ENCODE measurements at regions not wholly inside any gene's neighbourhood (a gene's known extent, or its start where the extent isn't known, plus 50 kb on each side); places are given as distances from the start of the nearest gene placed in this dataset.

- Histone ChIP-seq H3K9me3 (ENCODE audit: low read depth) (peaks cover 6% of the 10 kb centered on the region), H3F3A (ENCODE audit: insufficient read depth) (no peaks in the 10 kb centered on the region), H3K4me1 (ENCODE audit: insufficient read depth) (no peaks in the 10 kb centered on the region), H3K27ac (no peak overlapping the region), H3K4me3 (no peak overlapping the region), H3K9ac (no peak overlapping the region), H2AFZ (no peak overlapping the region), H3K79me2 (ENCODE audit: insufficient read depth) (no peaks in the 10 kb centered on the region), H3K4me2 (ENCODE audit: unreplicated experiment) (no peak overlapping the region), H3K36me3 (ENCODE audit: low read depth) (no peaks in the 10 kb centered on the region), H3K9me2 (ENCODE audit: insufficient read depth) (no peaks in the 10 kb centered on the region), H3K27me3 (replicated peaks; ENCODE audit: insufficient read depth) (no peaks in the 10 kb centered on the region), H4K20me1 (ENCODE audit: insufficient read depth) (no peaks in the 10 kb centered on the region)
- TF ChIP-seq EZH2phosphoT487 (IDR thresholded peaks at IDR 0.05; ENCODE audit: insufficient read depth, low read depth): no peak
- no peak for TF ChIP-seq EZH2 (IDR thresholded peaks at IDR 0.05; ENCODE audit: insufficient read depth, poor library complexity, severe bottlenecking)
- in situ Hi-C loops (cut with MboI): no loop called here
- WGBS, 2 experiments (ENCODE audit: low coverage in 1 of 2, low lambda C conversion rate in 2 of 2, missing lambda C conversion rate in 2 of 2): 5 to 9% methylated on average over 2 of the region's 2 CpGs
- no peak for DNase-seq
Measured at GRCh38 chr18:65568866-65569265, 181.9 kb upstream of the CDH7 start.

GRCh38 chr18:65567372-65567771 lies 183.4 kb upstream of the CDH7 start:
- TF ChIP-seq EZH2phosphoT487 (IDR thresholded peaks at IDR 0.05; ENCODE audit: insufficient read depth, low read depth) (no peak), EZH2 (IDR thresholded peaks at IDR 0.05; ENCODE audit: insufficient read depth, poor library complexity, severe bottlenecking) (no peak)
- no peaks in the 10 kb centered on the region for H3F3A ChIP-seq (ENCODE audit: insufficient read depth)
- H3K27ac ChIP-seq: no peak overlapping the region
- in situ Hi-C loops (cut with MboI): no loop called here
- DNase-seq: no peak
- no peak overlapping the region for H3K4me3 ChIP-seq
- no peaks in the 10 kb centered on the region for H4K20me1 ChIP-seq (ENCODE audit: insufficient read depth)
- no peaks in the 10 kb centered on the region for H3K79me2 ChIP-seq (ENCODE audit: insufficient read depth)
- H3K36me3 ChIP-seq (ENCODE audit: low read depth): no peaks in the 10 kb centered on the region
- H3K4me2 ChIP-seq (ENCODE audit: unreplicated experiment): no peak overlapping the region
- no peaks in the 10 kb centered on the region for H3K9me2 ChIP-seq (ENCODE audit: insufficient read depth)
- no peaks in the 10 kb centered on the region for H3K4me1 ChIP-seq (ENCODE audit: insufficient read depth)
- peaks cover 6% of the 10 kb centered on the region for H3K9me3 ChIP-seq (ENCODE audit: low read depth)
- WGBS, 2 experiments (ENCODE audit: low coverage in 1 of 2, low lambda C conversion rate in 2 of 2, missing lambda C conversion rate in 2 of 2): 1 to 3% methylated on average over 3 of the region's 3 CpGs
- H2AFZ ChIP-seq: no peak overlapping the region
- no peak overlapping the region for H3K9ac ChIP-seq
- no peaks in the 10 kb centered on the region for H3K27me3 ChIP-seq (replicated peaks; ENCODE audit: insufficient read depth)

DNA sequence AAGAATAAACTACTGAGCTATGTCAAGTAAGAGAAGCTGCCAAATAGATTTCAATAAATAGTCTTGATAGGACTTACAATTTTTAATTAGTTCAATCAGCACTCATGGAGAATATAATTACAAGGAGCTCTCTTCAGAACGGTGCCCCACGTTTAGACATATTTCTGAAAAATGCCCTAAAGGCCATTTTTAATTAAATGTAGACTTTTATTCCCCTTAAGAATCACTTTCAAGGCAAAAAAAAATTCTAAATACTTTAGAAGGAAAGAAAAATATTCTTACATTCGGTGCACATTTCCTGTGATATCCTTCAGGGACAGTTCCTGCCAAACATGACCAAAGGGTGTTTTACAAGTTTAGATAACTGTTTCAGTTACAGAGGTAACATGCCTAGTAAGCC lies 202.5 kb upstream of the CDH7 start:
- H4K20me1 ChIP-seq (ENCODE audit: insufficient read depth): no peaks in the 10 kb centered on the region
- H3K4me1 ChIP-seq (ENCODE audit: insufficient read depth): no peaks in the 10 kb centered on the region
- H3K27ac ChIP-seq: no peak overlapping the region
- no peaks in the 10 kb centered on the region for H3F3A ChIP-seq (ENCODE audit: insufficient read depth)
- DNase-seq: no peak
- H3K27me3 ChIP-seq (replicated peaks; ENCODE audit: insufficient read depth): no peaks in the 10 kb centered on the region
- no peak overlapping the region for H3K4me2 ChIP-seq (ENCODE audit: unreplicated experiment)
- no peak overlapping the region for H3K9ac ChIP-seq
- H3K9me3 ChIP-seq (ENCODE audit: low read depth): no peaks in the 10 kb centered on the region
- no peak for TF ChIP-seq EZH2phosphoT487 (IDR thresholded peaks at IDR 0.05; ENCODE audit: insufficient read depth, low read depth)
- TF ChIP-seq EZH2 (IDR thresholded peaks at IDR 0.05; ENCODE audit: insufficient read depth, poor library complexity, severe bottlenecking): no peak
- no peaks in the 10 kb centered on the region for H3K79me2 ChIP-seq (ENCODE audit: insufficient read depth)
- no peak overlapping the region for H3K4me3 ChIP-seq
- no peaks in the 10 kb centered on the region for H3K36me3 ChIP-seq (ENCODE audit: low read depth)
- in situ Hi-C loops (cut with MboI): no loop called here
- no peaks in the 10 kb centered on the region for H3K9me2 ChIP-seq (ENCODE audit: insufficient read depth)
- no peak overlapping the region for H2AFZ ChIP-seq
- WGBS, 2 experiments (ENCODE audit: low coverage in 1 of 2, low lambda C conversion rate in 2 of 2, missing lambda C conversion rate in 2 of 2): 7 to 11% methylated on average over 3 of the region's 3 CpGs

- no peak for TF ChIP-seq EZH2phosphoT487 (IDR thresholded peaks at IDR 0.05; ENCODE audit: insufficient read depth, low read depth)
- TF ChIP-seq EZH2 (IDR thresholded peaks at IDR 0.05; ENCODE audit: insufficient read depth, poor library complexity, severe bottlenecking): no peak
- no peaks in the 10 kb centered on the region for H3K9me3 ChIP-seq (ENCODE audit: low read depth)
- H3K4me3 ChIP-seq: no peak overlapping the region
- H4K20me1 ChIP-seq (ENCODE audit: insufficient read depth): no peaks in the 10 kb centered on the region
- no peak overlapping the region for H3K9ac ChIP-seq
- no peaks in the 10 kb centered on the region for H3K4me1 ChIP-seq (ENCODE audit: insufficient read depth)
- H3K27me3 ChIP-seq (replicated peaks; ENCODE audit: insufficient read depth): no peaks in the 10 kb centered on the region
- H3K4me2 ChIP-seq (ENCODE audit: unreplicated experiment): no peak overlapping the region
- no peak overlapping the region for H2AFZ ChIP-seq
- DNase-seq: no peak
- in situ Hi-C loops (cut with MboI): no loop called here
- H3F3A ChIP-seq (ENCODE audit: insufficient read depth): no peaks in the 10 kb centered on the region
- no peaks in the 10 kb centered on the region for H3K9me2 ChIP-seq (ENCODE audit: insufficient read depth)
- H3K79me2 ChIP-seq (ENCODE audit: insufficient read depth): no peaks in the 10 kb centered on the region
- H3K27ac ChIP-seq: no peak overlapping the region
- H3K36me3 ChIP-seq (ENCODE audit: low read depth): no peaks in the 10 kb centered on the region
Measured at GRCh38 chr18:65547046-65547445, 203.8 kb upstream of the CDH7 start.

DNA sequence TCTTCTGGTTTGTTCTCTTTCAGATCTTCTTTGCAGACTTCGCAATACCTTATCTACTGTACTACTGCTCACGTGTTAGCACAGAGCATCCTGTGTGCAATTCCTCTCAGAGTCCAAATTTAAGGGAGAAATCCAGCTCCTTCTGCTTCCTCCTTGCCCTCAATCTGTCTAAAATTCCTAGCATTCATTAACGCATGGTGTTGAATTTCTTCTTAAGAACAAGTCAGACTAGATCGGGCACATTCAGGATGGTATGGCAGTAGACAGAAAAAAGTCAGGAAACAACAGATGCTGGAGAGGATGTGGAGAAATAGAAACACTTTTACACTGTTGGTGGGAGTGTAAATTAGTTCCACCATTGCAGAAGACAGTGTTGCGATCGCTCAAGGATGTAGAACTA lies 206.1 kb upstream of the CDH7 start:
- Histone ChIP-seq H3K9ac (no peak overlapping the region), H3K27ac (no peak overlapping the region), H3K9me3 (ENCODE audit: low read depth) (no peaks in the 10 kb centered on the region), H4K20me1 (ENCODE audit: insufficient read depth) (no peaks in the 10 kb centered on the region), H2AFZ (no peak overlapping the region), H3K4me1 (ENCODE audit: insufficient read depth) (no peaks in the 10 kb centered on the region), H3K4me3 (no peak overlapping the region), H3K4me2 (ENCODE audit: unreplicated experiment) (no peak overlapping the region), H3K36me3 (ENCODE audit: low read depth) (no peaks in the 10 kb centered on the region), H3F3A (ENCODE audit: insufficient read depth) (no peaks in the 10 kb centered on the region), H3K27me3 (replicated peaks; ENCODE audit: insufficient read depth) (no peaks in the 10 kb centered on the region), H3K79me2 (ENCODE audit: insufficient read depth) (no peaks in the 10 kb centered on the region), H3K9me2 (ENCODE audit: insufficient read depth) (no peaks in the 10 kb centered on the region)
- TF ChIP-seq EZH2 (IDR thresholded peaks at IDR 0.05; ENCODE audit: insufficient read depth, poor library complexity, severe bottlenecking) (no peak), EZH2phosphoT487 (IDR thresholded peaks at IDR 0.05; ENCODE audit: insufficient read depth, low read depth) (no peak)
- DNase-seq: no peak
- 26 to 29% methylated on average over 6 of the region's 6 CpGs for WGBS, 2 experiments (ENCODE audit: low coverage in 1 of 2, low lambda C conversion rate in 2 of 2, missing lambda C conversion rate in 2 of 2)
- in situ Hi-C loops (cut with MboI): no loop called here

All from GM23248 (cell line).